PFSK-1 (cell line): ENCODE measurements at regions not wholly inside any gene's neighbourhood (a gene's known extent, or its start where the extent isn't known, plus 50 kb on each side); places are given as distances from the start of the nearest gene placed in this dataset.

Experiments
- FOXP2 ChIP-seq: optimal IDR thresholded peaks from 2 replicates; pipeline ENCODE3; 2011; ENCODE audit warnings: borderline replicate concordance, control low read depth, inconsistent platforms; ENCODE audit not compliant: insufficient read depth; ENCODE audit errors: extremely low read length, extremely low read depth
- POLR2AphosphoS5 ChIP-seq: IDR thresholded peaks from 2 replicates; pipeline ENCODE4 v1.6.1; 2012; ENCODE audit warnings: low read depth, mild to moderate bottlenecking, control low read depth, low read length, moderate library complexity
- REST ChIP-seq, 2 experiments: IDR thresholded peaks; 2 replicates each; pipeline versions ENCODE4 v1.6.1 to v1.8.0; 2011 to 2012; ENCODE audit warnings: low read depth in 2 of 2, low read length in 2 of 2, control low read depth in 1 of 2, inconsistent platforms in 1 of 2, mild to moderate bottlenecking in 1 of 2, moderate library complexity in 1 of 2; ENCODE audit not compliant: insufficient read depth in 1 of 2
- SIN3A ChIP-seq: IDR thresholded peaks from 2 replicates; pipeline ENCODE4 v1.6.1; 2012; ENCODE audit warnings: mild to moderate bottlenecking, low read length, moderate library complexity, borderline replicate concordance; ENCODE audit not compliant: insufficient read depth
- TAF1 ChIP-seq: IDR thresholded peaks from 2 replicates; pipeline ENCODE4 v1.6.1; 2012; ENCODE audit warnings: low read length, control low read depth, borderline replicate concordance; ENCODE audit not compliant: insufficient read depth

- no peak for TF ChIP-seq REST (IDR thresholded peaks at IDR 0.05; ENCODE audit: insufficient read depth in 1 of 2, low read depth in 2 of 2, low read length in 2 of 2)
- TF ChIP-seq FOXP2: no peak
- no peak for TF ChIP-seq SIN3A
- TF ChIP-seq POLR2AphosphoS5: no peak
- TF ChIP-seq TAF1: no peak
Measured at GRCh38 chr22:48838846-48839730, 988.6 kb downstream of the BRD1 start.
